ENCODE measurements at regions not wholly inside any gene's neighbourhood (a gene's known extent, or its start where the extent isn't known, plus 50 kb on each side); places are given as distances from the start of the nearest gene placed in this dataset.

GRCh38 chr2:176388861-176389260 lies 119.6 kb downstream of the MTX2 start:
- in situ Hi-C loops (cut with HindIII; ENCODE audit: low pct_unique_long_range_greater_than_20kb, low sequenced_read_pairs): no loop called here
- no peak for DNase-seq (ENCODE audit: low read depth)

GRCh38 chr2:176390276-176391147 lies 121.3 kb downstream of the MTX2 start:
- in situ Hi-C loops (cut with HindIII; ENCODE audit: low pct_unique_long_range_greater_than_20kb, low sequenced_read_pairs): no loop called here
- DNase-seq (ENCODE audit: low read depth): no peak

- in situ Hi-C loops (cut with HindIII; ENCODE audit: low pct_unique_long_range_greater_than_20kb, low sequenced_read_pairs): no loop called here
- no peak for DNase-seq (ENCODE audit: low read depth)
Observed at GRCh38 chr2:176391148-176391419, 121.8 kb downstream of the MTX2 start.

- no peak for DNase-seq (ENCODE audit: low read depth)
- in situ Hi-C loops (cut with HindIII; ENCODE audit: low pct_unique_long_range_greater_than_20kb, low sequenced_read_pairs): no loop called here
Observed at GRCh38 chr2:176392249-176392648, 123.0 kb downstream of the MTX2 start.

GRCh38 chr2:176392744-176393414 lies 123.6 kb downstream of the MTX2 start:
- no peak for DNase-seq (ENCODE audit: low read depth)
- in situ Hi-C loops (cut with HindIII; ENCODE audit: low pct_unique_long_range_greater_than_20kb, low sequenced_read_pairs): no loop called here

GRCh38 chr2:176395273-176395854 lies 126.1 kb downstream of the MTX2 start:
- DNase-seq (ENCODE audit: low read depth): peak; percentile 18
- in situ Hi-C loops (cut with HindIII; ENCODE audit: low pct_unique_long_range_greater_than_20kb, low sequenced_read_pairs): no loop called here

- in situ Hi-C loops (cut with HindIII; ENCODE audit: low pct_unique_long_range_greater_than_20kb, low sequenced_read_pairs): no loop called here
- DNase-seq (ENCODE audit: low read depth): no peak
Observed at GRCh38 chr2:176398243-176399073, 129.2 kb downstream of the MTX2 start.

GRCh38 chr2:176399074-176399598 lies 129.9 kb downstream of the MTX2 start:
- in situ Hi-C loops (cut with HindIII; ENCODE audit: low pct_unique_long_range_greater_than_20kb, low sequenced_read_pairs): no loop called here
- DNase-seq (ENCODE audit: low read depth): no peak

GRCh38 chr2:176405477-176405876 lies 136.2 kb downstream of the MTX2 start:
- in situ Hi-C loops (cut with HindIII; ENCODE audit: low pct_unique_long_range_greater_than_20kb, low sequenced_read_pairs): no loop called here
- no peak for DNase-seq (ENCODE audit: low read depth)

- DNase-seq (ENCODE audit: low read depth): no peak
- in situ Hi-C loops (cut with HindIII; ENCODE audit: low pct_unique_long_range_greater_than_20kb, low sequenced_read_pairs): no loop called here
Observed at GRCh38 chr2:176407706-176408105, 138.5 kb downstream of the MTX2 start.

- no peak for DNase-seq (ENCODE audit: low read depth)
- in situ Hi-C loops (cut with HindIII; ENCODE audit: low pct_unique_long_range_greater_than_20kb, low sequenced_read_pairs): no loop called here
Observed at GRCh38 chr2:176409671-176410070, 140.4 kb downstream of the MTX2 start.

GRCh38 chr2:176412136-176412535 lies 142.9 kb downstream of the MTX2 start:
- in situ Hi-C loops (cut with HindIII; ENCODE audit: low pct_unique_long_range_greater_than_20kb, low sequenced_read_pairs): no loop called here
- no peak for DNase-seq (ENCODE audit: low read depth)

GRCh38 chr2:176413786-176414185 lies 144.5 kb downstream of the MTX2 start:
- in situ Hi-C loops (cut with HindIII; ENCODE audit: low pct_unique_long_range_greater_than_20kb, low sequenced_read_pairs): no loop called here
- DNase-seq (ENCODE audit: low read depth): no peak

- DNase-seq (ENCODE audit: low read depth): no peak
- in situ Hi-C loops (cut with HindIII; ENCODE audit: low pct_unique_long_range_greater_than_20kb, low sequenced_read_pairs): no loop called here
Observed at GRCh38 chr2:176414641-176415040, 145.4 kb downstream of the MTX2 start.

- no peak for DNase-seq (ENCODE audit: low read depth)
- in situ Hi-C loops (cut with HindIII; ENCODE audit: low pct_unique_long_range_greater_than_20kb, low sequenced_read_pairs): no loop called here
Observed at GRCh38 chr2:176415174-176415895, 146.1 kb downstream of the MTX2 start.

GRCh38 chr2:176415937-176416499 lies 146.8 kb downstream of the MTX2 start:
- in situ Hi-C loops (cut with HindIII; ENCODE audit: low pct_unique_long_range_greater_than_20kb, low sequenced_read_pairs): no loop called here
- no peak for DNase-seq (ENCODE audit: low read depth)

- no peak for DNase-seq (ENCODE audit: low read depth)
- in situ Hi-C loops (cut with HindIII; ENCODE audit: low pct_unique_long_range_greater_than_20kb, low sequenced_read_pairs): no loop called here
Observed at GRCh38 chr2:176418768-176419167, 149.5 kb downstream of the MTX2 start.

- in situ Hi-C loops (cut with HindIII; ENCODE audit: low pct_unique_long_range_greater_than_20kb, low sequenced_read_pairs): no loop called here
- DNase-seq (ENCODE audit: low read depth): no peak
Observed at GRCh38 chr2:176419591-176420071, 150.4 kb downstream of the MTX2 start.
